ENCODE measurements at regions not wholly inside any gene's neighbourhood (a gene's known extent, or its start where the extent isn't known, plus 50 kb on each side); places are given as distances from the start of the nearest gene placed in this dataset.

DNA sequence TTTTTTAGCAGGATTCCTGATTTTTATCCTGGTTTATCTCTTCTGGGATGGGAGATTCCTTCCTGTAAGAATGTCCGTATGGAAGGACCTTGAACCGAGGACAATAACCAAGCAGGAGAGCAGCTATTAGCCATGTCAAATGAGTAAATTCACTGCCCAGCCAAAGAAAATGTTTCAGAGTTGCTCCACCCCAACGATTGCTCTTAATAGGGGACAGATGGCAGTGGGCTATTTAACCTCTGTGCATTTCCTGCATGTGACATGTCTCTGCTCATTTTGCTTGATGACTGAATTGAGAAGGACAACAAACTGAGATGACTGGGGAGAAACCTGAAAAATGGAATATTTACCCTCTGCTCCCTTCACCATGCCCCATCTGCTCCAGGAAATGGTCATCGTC is 479.9 kb upstream of the ZNF462 start:
- no peak for TF ChIP-seq CTCF (IDR thresholded peaks at IDR 0.05; ENCODE audit: borderline replicate concordance, extremely low read depth, insufficient read depth)
- Histone ChIP-seq H3K9me3 (ENCODE audit: control insufficient read depth in 2 of 3, insufficient read depth in 1 of 3, low read length in 3 of 3) (no peaks in the 10 kb centered on the region), H3K27me3 (ENCODE audit: control insufficient read depth, insufficient read depth, low read length) (no peaks in the 10 kb centered on the region), H3K9ac (ENCODE audit: low read length in 3 of 3) (no peak overlapping the region), H3K36me3 (ENCODE audit: control insufficient read depth in 2 of 3, insufficient read depth in 3 of 3, low read length in 3 of 3) (no peaks in the 10 kb centered on the region), H3K4me1 (ENCODE audit: control insufficient read depth in 2 of 3, insufficient read depth in 2 of 3, low read depth in 1 of 3, low read length in 3 of 3) (no peaks in the 10 kb centered on the region), H3K27ac (ENCODE audit: low read depth in 2 of 2, low read length in 2 of 2) (no peak overlapping the region), H3K4me3 (ENCODE audit: low read length in 3 of 3) (no peak overlapping the region)
- FAIRE-seq: no peak
- intact Hi-C loops (cut with DNase I): no loop called here
- DNase-seq: no peak

DNA sequence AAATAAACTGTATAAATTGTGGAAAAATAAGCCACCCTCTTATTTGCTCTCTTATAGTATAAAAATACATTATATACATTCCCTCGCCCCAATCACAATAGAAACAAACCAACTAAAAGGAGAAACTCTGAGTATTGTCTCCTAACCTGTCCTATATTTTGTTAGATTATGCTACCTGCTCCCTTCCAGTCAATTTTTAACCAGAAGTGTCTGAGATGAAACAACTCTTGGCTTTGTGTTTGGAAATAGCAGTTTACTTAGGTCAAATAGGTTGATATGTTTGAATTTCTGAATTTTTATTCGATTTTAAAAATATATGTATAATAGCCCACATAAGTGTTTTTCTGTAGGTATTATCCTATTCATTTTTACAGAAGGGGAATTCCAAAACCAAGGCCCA is 475.0 kb upstream of the ZNF462 start:
- Histone ChIP-seq H3K4me3 (ENCODE audit: low read length in 3 of 3) (no peak overlapping the region), H3K4me1 (ENCODE audit: control insufficient read depth in 2 of 3, insufficient read depth in 2 of 3, low read depth in 1 of 3, low read length in 3 of 3) (no peaks in the 10 kb centered on the region), H3K9me3 (ENCODE audit: control insufficient read depth in 2 of 3, insufficient read depth in 1 of 3, low read length in 3 of 3) (no peaks in the 10 kb centered on the region), H3K9ac (ENCODE audit: low read length in 3 of 3) (no peak overlapping the region), H3K27me3 (ENCODE audit: control insufficient read depth, insufficient read depth, low read length) (no peaks in the 10 kb centered on the region), H3K27ac (ENCODE audit: low read depth in 2 of 2, low read length in 2 of 2) (no peak overlapping the region), H3K36me3 (ENCODE audit: control insufficient read depth in 2 of 3, insufficient read depth in 3 of 3, low read length in 3 of 3) (no peaks in the 10 kb centered on the region)
- FAIRE-seq: no peak
- intact Hi-C loops (cut with DNase I): no loop called here
- no peak for TF ChIP-seq CTCF (IDR thresholded peaks at IDR 0.05; ENCODE audit: borderline replicate concordance, extremely low read depth, insufficient read depth)
- no peak for DNase-seq

GRCh38 chr9:106393226-106393625 is 469.7 kb upstream of the ZNF462 start:
- no peak overlapping the region for H3K27ac ChIP-seq (ENCODE audit: low read depth in 2 of 2, low read length in 2 of 2)
- FAIRE-seq (no peak), DNase-seq (no peak)
- H3K9ac ChIP-seq (ENCODE audit: low read length in 3 of 3): no peak overlapping the region
- H3K27me3 ChIP-seq (ENCODE audit: control insufficient read depth, insufficient read depth, low read length): no peaks in the 10 kb centered on the region
- no peaks in the 10 kb centered on the region for H3K9me3 ChIP-seq (ENCODE audit: control insufficient read depth in 2 of 3, insufficient read depth in 1 of 3, low read length in 3 of 3)
- TF ChIP-seq CTCF (IDR thresholded peaks at IDR 0.05; ENCODE audit: borderline replicate concordance, extremely low read depth, insufficient read depth): no peak
- no peaks in the 10 kb centered on the region for H3K36me3 ChIP-seq (ENCODE audit: control insufficient read depth in 2 of 3, insufficient read depth in 3 of 3, low read length in 3 of 3)
- H3K4me1 ChIP-seq (ENCODE audit: control insufficient read depth in 2 of 3, insufficient read depth in 2 of 3, low read depth in 1 of 3, low read length in 3 of 3): no peaks in the 10 kb centered on the region
- no peak overlapping the region for H3K4me3 ChIP-seq (ENCODE audit: low read length in 3 of 3)
- intact Hi-C loops (cut with DNase I): no loop called here

DNA sequence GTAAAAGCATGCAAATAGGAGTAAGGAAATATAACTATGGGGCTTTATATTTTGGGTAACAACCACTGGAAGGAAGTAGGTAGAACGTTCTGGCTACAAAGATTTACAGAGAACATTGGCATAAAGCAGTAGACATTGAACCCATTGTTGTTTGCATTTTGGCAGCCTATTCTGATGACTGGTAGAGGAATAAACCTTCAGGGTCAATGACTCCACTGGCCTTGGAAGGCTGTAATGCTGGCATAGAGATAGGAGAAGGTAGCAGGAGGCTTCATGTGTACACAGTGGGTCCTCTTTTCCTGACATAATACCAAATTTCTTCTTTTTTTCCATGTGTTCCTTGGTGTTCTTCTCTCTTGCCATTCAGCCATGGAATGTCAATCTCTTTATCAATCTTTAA is 462.8 kb upstream of the ZNF462 start:
- DNase-seq: no peak
- intact Hi-C loops (cut with DNase I): no loop called here
- Histone ChIP-seq H3K27me3 (ENCODE audit: control insufficient read depth, insufficient read depth, low read length) (no peaks in the 10 kb centered on the region), H3K4me3 (ENCODE audit: low read length in 3 of 3) (no peak overlapping the region), H3K36me3 (ENCODE audit: control insufficient read depth in 2 of 3, insufficient read depth in 3 of 3, low read length in 3 of 3) (no peaks in the 10 kb centered on the region), H3K9me3 (ENCODE audit: control insufficient read depth in 2 of 3, insufficient read depth in 1 of 3, low read length in 3 of 3) (no peaks in the 10 kb centered on the region), H3K4me1 (ENCODE audit: control insufficient read depth in 2 of 3, insufficient read depth in 2 of 3, low read depth in 1 of 3, low read length in 3 of 3) (no peaks in the 10 kb centered on the region), H3K27ac (ENCODE audit: low read depth in 2 of 2, low read length in 2 of 2) (no peak overlapping the region), H3K9ac (ENCODE audit: low read length in 3 of 3) (no peak overlapping the region)
- FAIRE-seq: no peak
- no peak for TF ChIP-seq CTCF (IDR thresholded peaks at IDR 0.05; ENCODE audit: borderline replicate concordance, extremely low read depth, insufficient read depth)

All from kidney (tissue), 13 donors.